HL-60 (cell line): ENCODE measurements at regions not wholly inside any gene's neighbourhood (a gene's known extent, or its start where the extent isn't known, plus 50 kb on each side); places are given as distances from the start of the nearest gene placed in this dataset.

Experiments
- DNase-seq, 2 experiments: peaks; one replicate each; pipeline ENCODE4 v3.0.0-alpha.2; 2010 to 2020; ENCODE audit warnings: low read depth in 1 of 2, low spot score in 1 of 2
- H3K27ac ChIP-seq: fragments of 250-450 bp; sonication (Bioruptor Pico); replicated peaks from 2 replicates; pipeline ENCODE4 v1.5.1; 2020; ENCODE audit warnings: mild to moderate bottlenecking, moderate library complexity
- H3K27me3 ChIP-seq: fragments of 250-450 bp; sonication (Bioruptor Pico); 2 replicates; pipeline ENCODE4 v1.5.1; 2021; ENCODE audit warnings: mild to moderate bottlenecking, moderate library complexity; ENCODE audit not compliant: insufficient read depth, poor library complexity, severe bottlenecking
- H3K4me3 ChIP-seq: replicated peaks from 2 replicates; pipeline ENCODE4 v1.5.1; 2011; ENCODE audit warnings: mild to moderate bottlenecking, control low read depth, low read length; ENCODE audit not compliant: insufficient read depth
- CTCF ChIP-seq: IDR thresholded peaks from one replicate; pipeline ENCODE4 v1.5.1; 2011; ENCODE audit warnings: low read length, control low read depth, inconsistent platforms; ENCODE audit not compliant: insufficient read depth
- GABPA ChIP-seq: IDR thresholded peaks from 2 replicates; pipeline ENCODE4 v1.6.1; 2012; ENCODE audit warnings: low read depth
- POLR2AphosphoS5 ChIP-seq: IDR thresholded peaks from 2 replicates; pipeline ENCODE4 v1.6.1; 2012; ENCODE audit warnings: low read depth
- REST ChIP-seq: IDR thresholded peaks from 2 replicates; pipeline ENCODE4 v1.6.1; 2012; ENCODE audit warnings: low read depth; ENCODE audit not compliant: insufficient replicate concordance
- SPI1 ChIP-seq: IDR thresholded peaks from 2 replicates; pipeline ENCODE4 v1.6.1; 2012; ENCODE audit warnings: low read depth, mild to moderate bottlenecking, borderline replicate concordance

GRCh38 chr9:79012561-79012960 is 559.2 kb upstream of the TLE4 start:
- Histone ChIP-seq H3K27me3 (no peaks in the 10 kb centered on the region), H3K4me3 (no peak overlapping the region), H3K27ac (no peak overlapping the region)
- TF ChIP-seq SPI1, result no peak
- no peak for TF ChIP-seq GABPA
- no peak for TF ChIP-seq POLR2AphosphoS5
- TF ChIP-seq CTCF, result no peak
- no peak for TF ChIP-seq REST
- no peak for DNase-seq

- DNase-seq, result no peak
- TF ChIP-seq SPI1 (no peak), POLR2AphosphoS5 (no peak), GABPA (no peak), REST (no peak), CTCF (no peak)
- H3K27me3 ChIP-seq, result no peaks in the 10 kb centered on the region
- no peak overlapping the region for H3K27ac ChIP-seq
- H3K4me3 ChIP-seq, result no peak overlapping the region
These were observed 557.8 kb upstream of the TLE4 start for GRCh38 chr9:79013715-79014610.

- H3K4me3 ChIP-seq, result no peak overlapping the region
- no peak overlapping the region for H3K27ac ChIP-seq
- no peak for DNase-seq
- H3K27me3 ChIP-seq, result no peaks in the 10 kb centered on the region
- TF ChIP-seq SPI1 (no peak), REST (no peak), GABPA (no peak)
These were observed 556.7 kb upstream of the TLE4 start for GRCh38 chr9:79014929-79015699.
